Ishikawa (cell line): ENCODE measurements at regions not wholly inside any gene's neighbourhood (a gene's known extent, or its start where the extent isn't known, plus 50 kb on each side); places are given as distances from the start of the nearest gene placed in this dataset.

Experiments used
- CREB1 ChIP-seq: IDR thresholded peaks from 2 replicates; pipeline ENCODE4 v1.6.1; 2012; ENCODE audit warnings: low read depth
- TAF1 ChIP-seq: IDR thresholded peaks from 2 replicates; pipeline ENCODE4 v1.6.1; 2012; ENCODE audit warnings: low read depth, mild to moderate bottlenecking
- USF1 ChIP-seq: IDR thresholded peaks from 2 replicates; pipeline ENCODE4 v1.6.1; 2012

DNA sequence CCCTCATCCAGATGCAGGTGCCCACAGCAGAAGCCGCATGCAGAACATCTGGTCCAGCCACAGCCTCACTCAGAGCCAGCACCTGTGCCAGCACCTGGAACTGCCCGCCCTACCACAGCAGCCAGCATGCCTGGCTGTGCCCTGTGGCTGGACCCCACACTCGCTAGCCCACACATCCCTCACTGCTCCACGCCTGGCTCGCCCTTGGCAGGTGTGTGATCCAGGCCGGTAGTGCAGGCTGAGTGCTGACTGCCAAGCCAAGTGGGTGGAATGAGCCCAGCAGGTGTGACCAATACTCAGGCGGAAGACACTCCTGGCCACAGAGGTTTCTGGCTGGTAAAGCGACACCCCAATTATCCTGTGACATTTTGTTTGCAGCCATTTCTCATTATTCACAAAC lies 162.4 kb upstream of the ROBO1 start:
- TF ChIP-seq USF1 (no peak), CREB1 (no peak), TAF1 (no peak)
